Pons (tissue), 1 donor: ENCODE measurements at regions not wholly inside any gene's neighbourhood (a gene's known extent, or its start where the extent isn't known, plus 50 kb on each side); places are given as distances from the start of the nearest gene placed in this dataset.

Experiments
- DNase-seq: peaks from one replicate; pipeline ENCODE4 v3.0.0-alpha.2; 2016; ENCODE audit warnings: low spot score

DNA sequence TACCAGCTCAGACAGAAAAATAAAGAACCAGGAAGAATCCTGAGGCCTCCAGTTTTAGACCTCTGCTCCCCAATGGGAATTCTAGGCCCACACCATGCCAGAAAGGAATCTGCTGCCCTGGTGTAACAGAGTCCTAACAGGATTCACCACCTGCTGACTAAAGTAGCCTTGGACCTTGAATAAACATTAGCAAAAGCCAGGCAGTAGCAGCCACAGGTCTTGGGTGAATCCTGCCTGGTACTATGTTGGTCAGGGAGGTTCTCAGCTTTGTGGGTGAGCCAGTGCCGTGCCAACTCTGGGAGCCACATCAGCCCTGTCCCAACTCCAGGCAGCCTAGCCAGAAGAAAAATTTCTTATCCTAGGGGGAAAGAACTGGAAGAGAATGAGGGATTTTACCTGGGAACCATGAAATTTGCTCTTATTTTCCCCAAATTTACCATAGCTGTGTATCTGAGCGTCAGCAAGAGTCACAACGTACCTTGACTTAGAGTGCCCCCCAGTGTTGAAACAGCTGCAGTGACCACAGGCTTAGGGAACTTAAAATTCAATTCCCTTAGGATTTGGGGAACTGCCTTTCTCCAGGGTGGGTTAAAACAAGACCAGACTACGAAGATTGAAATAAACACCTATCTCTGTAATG is 1895.6 kb upstream of the PRR20A start:
- DNase-seq: no peak

- DNase-seq: no peak
These were observed 1885.5 kb upstream of the PRR20A start for GRCh38 chr13:55255236-55255635.

GRCh38 chr13:55263045-55263444 is 1877.7 kb upstream of the PRR20A start:
- no peak for DNase-seq

- DNase-seq: no peak
These were observed 1874.1 kb upstream of the PRR20A start for GRCh38 chr13:55266644-55267043.

GRCh38 chr13:55298201-55298600 is 1842.5 kb upstream of the PRR20A start:
- DNase-seq: no peak

DNA sequence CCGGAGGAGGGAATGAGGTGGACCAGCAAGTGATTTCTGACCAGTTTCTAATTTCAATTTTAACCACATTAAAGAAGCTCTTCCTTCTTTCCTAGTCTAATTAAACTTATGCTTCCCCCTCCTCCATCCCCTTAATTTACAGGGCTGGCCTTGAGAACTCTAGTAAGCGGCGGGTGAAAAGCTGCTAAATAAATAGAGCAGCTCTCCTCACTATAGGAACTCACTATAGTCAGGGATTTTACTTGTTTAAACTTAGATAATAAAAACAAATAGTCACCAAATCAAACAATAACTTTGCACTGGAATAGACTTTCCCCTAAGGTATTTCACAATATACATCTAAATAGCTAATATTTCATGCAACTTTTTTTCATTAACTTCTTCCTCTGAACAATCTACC is 1838.2 kb upstream of the PRR20A start:
- DNase-seq: no peak

DNA sequence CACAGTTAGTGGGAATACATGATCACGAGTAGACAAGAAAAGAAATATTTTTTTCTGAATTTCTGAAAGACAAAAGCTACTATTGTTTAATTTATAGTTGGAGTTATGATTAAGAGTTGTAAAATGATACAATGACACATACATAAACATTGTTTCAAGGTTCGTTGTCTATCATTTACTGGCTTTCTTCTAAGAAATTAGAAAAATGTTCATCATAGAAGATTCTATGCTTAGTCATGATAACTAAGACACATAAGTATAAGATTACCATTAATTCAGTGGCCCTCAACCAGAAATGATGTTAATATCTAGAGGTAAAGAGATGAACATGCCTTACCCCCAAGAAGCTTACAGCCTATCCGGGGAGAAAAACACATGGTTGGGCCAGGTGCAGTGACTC is 1832.8 kb upstream of the PRR20A start:
- no peak for DNase-seq

- DNase-seq: no peak
These were observed 1798.8 kb upstream of the PRR20A start for GRCh38 chr13:55341891-55342290.

GRCh38 chr13:55345224-55345623 is 1795.5 kb upstream of the PRR20A start:
- DNase-seq: no peak

- no peak for DNase-seq
These were observed 1793.2 kb upstream of the PRR20A start for GRCh38 chr13:55347528-55347927.

- no peak for DNase-seq
These were observed 1781.7 kb upstream of the PRR20A start for GRCh38 chr13:55359067-55359466.

- no peak for DNase-seq
These were observed 1779.6 kb upstream of the PRR20A start for GRCh38 chr13:55361141-55361540.

DNA sequence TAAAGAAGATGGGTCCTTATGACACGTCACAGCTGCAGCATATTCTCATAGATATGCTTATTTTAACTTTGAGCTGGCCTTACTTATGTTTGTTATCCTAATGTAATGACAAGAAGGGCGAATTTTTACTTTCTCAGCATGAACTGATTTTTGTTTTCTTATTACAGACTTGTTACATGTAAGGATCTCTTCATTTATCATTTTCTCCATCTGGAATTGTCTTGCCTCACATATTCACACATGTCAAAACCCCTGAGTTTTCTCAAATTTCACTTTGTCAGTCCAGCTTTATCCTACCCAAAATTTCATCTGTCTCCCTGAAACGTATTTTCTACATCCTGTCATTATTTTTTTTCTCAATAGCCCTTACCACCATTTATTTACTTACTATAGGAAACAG is 1774.0 kb upstream of the PRR20A start:
- no peak for DNase-seq

- no peak for DNase-seq
These were observed 1746.2 kb upstream of the PRR20A start for GRCh38 chr13:55394470-55394869.

DNA sequence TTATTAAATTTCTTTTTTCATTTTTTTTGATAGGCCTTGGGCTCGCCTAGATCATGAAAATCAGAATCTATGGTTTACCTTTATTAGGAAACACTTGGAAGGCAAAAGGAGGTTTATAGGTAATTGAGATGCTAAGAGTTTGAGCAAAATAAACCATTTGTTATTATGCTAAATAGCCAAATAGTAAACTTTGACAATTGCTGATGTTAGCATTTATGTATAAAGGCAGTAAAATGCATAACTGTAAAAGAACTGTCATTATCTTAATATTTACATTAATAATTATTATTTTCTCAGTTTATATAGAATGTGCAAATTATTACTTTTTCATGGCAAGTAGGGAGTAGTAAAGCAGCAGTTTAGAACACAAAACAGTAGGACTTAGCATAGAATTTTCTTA is 1737.8 kb upstream of the PRR20A start:
- DNase-seq: no peak

DNA sequence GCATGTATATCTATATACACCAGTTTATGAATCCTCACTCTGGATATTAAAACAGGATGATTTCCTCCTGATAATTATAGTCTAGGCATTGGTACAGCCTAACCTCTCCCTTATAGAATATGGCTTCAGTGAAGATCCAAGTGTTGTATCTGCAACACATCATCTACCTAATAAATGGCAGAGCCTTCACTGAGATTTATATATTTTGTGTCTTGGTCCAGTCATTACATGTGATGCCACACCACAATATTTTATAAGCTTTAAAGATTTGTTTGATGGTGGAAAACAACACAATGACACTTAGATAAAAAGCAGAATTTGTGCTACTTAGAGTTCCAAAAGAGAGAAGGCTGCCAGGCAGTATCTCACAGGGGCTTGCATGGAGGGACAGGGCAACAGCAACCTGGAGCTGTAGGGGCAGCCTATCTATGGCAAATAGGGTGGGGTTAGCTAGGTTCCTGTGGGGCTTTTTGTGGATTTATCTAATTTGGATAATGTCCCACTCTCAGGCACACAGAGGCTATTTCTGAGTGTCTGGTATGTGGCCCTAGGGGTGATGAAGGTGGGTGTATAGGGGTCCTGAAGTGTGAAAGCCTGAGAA is 1736.7 kb upstream of the PRR20A start:
- DNase-seq: no peak

DNA sequence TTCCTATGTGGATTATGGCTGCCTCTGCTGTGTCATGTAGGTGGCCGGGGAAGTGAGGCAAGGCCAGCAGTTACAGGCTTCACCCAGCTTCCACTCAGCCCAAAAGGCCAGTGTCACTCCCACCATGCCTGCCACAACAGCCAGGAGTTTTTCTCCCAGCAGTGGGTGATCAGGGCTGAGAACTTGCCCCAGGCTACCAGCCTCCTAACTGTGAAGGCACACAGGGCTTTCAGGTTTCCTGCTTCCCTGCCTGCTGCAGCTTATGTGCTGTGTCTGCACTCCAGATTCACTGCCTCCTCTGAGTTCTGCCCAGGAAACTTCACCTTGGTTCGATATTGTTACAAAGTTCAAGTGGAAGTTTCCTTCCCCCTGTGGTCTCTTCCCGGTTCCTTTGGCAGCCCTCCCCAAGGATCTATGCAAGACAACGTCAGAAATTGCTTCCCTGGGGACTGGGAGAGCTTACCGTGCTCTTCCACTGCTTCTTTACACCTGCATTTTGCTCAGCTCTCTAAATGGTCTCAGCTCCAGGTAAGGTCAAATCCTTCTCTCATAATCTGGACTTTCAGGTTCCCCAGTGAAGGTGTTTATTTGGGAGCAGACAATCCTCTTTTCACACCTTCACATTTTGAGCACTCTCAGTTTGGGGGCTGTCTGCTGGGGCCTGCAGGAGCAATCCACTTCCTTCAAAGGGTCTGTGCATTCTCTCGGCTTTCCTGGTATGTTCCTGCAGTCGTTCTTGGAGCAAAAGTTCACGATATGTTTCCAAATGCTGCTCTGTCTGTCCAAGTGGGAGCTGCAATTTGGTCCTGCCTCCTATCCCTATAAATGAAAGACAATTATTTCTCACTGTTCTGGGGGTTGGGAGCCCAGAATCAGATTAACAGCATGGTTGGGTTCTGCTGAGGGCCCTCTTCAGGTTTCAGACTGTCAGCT is 1730.1 kb upstream of the PRR20A start:
- no peak for DNase-seq

DNA sequence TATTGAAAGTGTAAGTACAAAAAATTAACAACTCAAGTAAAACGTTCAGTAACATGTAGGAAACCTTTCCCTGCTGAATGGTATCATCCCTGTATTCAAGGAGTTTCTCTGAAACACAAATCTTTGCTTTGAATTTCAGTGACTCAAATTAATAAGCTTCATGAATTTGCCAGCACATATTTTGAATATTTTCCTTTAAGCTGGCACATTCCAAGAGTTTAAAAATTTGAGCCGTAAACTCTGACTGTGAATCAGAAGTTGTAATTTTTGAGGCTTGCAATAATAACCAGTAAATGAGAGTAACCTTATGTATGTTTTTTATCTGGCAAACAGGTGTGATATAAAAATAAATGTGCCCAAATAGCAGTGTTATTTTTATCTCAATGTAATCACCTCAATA is 1722.6 kb upstream of the PRR20A start:
- DNase-seq: no peak

DNA sequence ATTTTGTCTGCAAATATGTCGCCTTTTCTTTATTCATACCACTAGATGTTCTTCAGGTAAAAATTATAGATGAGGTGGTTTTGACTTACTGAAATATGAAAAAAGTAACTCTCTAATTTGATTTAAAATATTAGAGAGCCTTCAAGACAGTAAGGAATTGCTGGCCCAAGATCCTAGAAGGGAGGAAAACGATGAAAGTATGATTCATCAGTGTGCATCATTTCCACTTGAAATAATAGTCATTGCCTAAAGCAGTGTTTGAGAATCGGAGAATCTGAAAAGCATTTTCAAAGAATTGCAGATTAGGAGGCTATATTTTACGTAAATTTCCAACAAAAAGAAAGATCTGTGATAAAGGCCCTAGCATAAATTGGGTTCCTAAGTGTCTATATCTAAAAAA is 1707.9 kb upstream of the PRR20A start:
- no peak for DNase-seq

DNA sequence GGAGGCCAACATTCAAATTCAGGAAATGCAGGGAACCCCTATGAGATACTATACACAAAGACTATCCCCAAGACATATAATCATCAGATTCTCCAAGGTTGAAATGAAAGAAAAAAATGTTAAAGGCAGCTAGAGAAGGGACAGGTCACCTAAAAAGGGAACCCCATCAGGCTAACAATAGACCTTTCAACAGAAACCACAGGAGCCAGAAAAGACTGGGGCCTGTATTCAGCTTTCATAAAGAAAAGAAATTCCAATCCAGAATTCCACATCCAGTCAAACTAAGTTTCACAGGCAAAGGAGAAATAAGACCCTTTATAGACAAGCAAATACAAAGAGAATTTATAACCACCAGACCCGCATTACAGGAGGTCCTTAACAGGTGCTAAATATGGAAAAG is 1703.6 kb upstream of the PRR20A start:
- no peak for DNase-seq

- DNase-seq: no peak
These were observed 1701.3 kb upstream of the PRR20A start for GRCh38 chr13:55439450-55439849.

DNA sequence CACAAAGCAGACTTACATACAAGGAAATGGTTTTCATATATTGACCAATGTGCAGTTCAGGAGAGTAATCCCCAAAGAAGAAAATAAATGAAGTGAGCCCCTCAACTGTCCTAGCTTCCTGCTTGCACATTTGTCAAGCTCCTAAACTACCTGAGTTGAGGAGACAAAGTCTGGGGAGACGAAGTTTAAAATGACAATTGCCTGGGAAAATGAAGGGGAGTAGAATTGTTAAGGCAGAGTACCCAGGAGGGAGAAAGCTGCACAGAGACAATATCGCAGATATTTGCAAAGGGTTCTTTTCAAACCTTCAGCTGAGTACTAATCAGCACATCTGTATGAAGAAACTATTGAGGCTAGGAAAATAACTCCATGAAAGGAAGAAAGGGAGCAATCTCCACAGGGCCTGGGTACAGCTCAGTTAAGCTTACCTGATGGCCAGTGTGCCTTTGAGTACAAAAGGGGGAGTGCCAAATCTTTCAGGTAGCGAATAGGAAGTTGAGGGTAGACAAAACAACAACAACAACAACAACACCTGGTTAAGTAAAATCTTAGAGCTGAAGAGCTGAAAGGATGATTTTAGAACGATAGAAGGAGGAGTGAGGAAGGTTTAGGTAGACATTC is 1700.1 kb upstream of the PRR20A start:
- no peak for DNase-seq

DNA sequence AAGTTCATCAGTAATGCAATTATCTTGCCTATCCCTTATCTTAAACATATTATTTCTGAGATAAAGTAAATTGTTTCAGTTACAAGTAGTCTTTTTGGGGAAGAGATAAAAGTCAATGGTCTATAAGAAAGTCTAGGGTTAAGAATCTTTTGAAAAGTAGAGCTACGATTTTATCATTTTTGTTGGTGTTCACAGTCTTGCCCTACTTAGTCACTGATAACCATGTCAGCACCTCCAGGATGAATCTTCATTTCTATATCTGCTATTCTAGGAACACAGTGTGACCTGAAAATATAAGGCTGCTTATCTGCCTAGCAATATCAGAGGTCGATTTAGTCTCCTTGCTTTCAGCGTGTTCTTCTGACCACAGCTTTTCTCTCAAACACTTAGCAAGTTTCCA is 1676.5 kb upstream of the PRR20A start:
- DNase-seq: no peak
